IPS DF 4.7 (cell line): ENCODE measurements at regions not wholly inside any gene's neighbourhood (a gene's known extent, or its start where the extent isn't known, plus 50 kb on each side); places are given as distances from the start of the nearest gene placed in this dataset.

Source experiments
- DNase-seq: peaks from one replicate; pipeline ENCODE4 v3.0.0-alpha.2; 2013; ENCODE audit warnings: low spot score; ENCODE audit errors: extremely low read depth

DNA sequence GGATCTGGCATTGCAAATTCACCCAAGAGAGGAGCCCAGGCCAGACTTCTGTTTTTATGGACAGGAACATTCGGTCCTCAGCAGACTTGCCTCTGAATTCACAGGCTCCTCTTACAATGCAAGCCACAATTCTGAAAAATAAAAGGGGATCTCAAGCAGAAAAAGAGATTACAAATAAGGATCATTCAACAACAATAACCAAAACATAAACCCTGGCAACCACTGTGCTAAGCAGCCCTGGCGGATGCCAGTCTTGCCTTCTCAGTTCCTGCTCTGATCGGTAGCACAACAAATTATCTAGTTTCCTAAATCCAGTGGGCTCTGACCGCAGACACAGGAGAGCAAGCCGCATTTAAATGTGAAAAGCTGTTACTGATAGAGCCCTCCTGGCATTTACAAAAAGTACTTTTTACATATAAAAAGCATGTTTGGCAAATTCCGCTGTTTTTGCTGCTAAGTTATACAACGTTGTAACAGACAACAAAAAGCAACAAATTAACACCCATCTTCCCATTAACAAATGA is 123.4 kb upstream of the FOXD3 start:
- DNase-seq, result no peak

DNA sequence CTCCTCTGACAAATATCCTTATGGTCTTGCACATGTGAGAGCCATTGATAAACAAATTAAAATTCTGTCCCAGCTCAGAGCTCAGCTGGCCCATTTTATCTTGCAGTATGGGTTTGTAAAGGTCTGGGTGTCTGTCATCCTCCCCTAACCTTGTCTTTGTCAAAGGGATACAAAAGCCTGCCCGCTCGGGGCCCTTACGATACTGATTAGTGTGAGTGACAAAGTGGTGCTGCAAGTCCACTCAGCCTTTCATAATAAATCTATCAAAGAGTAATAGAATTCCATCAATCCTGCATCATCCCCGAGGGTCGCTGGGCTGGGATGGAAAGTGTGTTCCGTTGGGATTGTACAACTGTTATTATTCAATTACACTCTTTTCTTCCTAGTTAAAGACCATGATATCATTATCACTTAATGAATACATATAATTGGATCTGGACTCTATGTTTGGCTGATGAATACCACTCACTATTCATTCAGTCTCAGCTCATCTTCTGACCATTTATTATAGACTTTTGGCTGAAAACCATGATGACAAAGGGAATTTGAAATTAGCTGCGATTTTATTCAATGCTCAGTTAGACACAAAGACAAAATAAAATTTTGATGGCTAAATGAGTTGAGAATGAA is 122.5 kb upstream of the FOXD3 start:
- no peak for DNase-seq

DNA sequence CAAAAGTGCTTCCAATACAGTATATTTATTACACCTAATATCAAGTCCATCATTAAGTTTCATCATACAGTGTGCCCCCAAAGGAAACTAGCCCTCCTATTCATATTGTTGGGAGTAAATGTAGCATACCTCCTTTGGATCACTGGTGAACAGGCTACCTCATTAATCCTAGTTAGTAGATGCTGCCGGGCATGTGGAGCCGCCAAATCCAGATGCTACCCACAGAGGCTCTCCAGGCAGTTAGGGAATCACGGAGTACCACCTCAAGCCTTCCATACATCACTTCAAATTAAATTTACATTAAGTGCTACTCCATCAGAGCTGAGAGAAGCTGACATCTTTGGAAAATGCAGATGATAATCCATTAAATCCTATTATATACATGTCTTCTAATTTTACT is 121.7 kb upstream of the FOXD3 start:
- DNase-seq, result no peak

DNA sequence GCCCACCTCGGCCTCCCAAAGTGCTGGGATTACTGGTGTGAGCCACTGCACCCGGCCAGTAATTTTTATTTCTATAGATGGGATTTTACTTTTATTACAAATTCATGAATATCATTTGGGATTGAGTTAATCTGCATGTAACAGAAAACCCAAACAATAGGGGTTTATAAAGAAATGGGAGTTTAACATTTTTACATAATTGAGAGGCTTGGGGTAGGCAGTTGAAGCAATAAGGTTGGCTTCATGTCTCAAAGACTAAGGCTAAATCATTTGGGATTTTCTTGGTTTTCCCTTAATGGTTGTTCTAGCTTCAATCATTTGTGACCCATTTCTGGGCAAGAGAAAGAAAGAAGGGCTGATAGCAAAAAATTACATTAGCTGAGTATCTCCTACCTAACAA is 118.7 kb upstream of the FOXD3 start:
- no peak for DNase-seq

DNA sequence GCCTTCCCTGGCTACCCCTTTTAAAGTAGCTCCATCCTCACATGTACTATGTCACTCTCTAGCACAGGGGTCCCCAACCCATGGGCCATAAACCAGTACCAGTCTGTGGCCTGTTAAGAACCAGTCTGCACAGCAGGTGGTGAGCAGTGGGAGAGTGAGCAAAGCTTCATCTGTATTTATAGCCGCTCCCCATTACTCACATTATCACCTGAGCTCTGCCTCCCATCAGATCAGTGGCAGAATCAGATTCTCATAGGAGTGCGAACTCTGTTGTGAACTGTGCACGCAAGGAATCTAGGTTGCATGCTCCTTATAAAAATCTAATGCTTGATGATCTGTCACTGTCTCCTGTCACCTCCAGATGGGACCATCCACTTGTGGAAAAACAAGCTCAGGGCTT is 116.6 kb upstream of the FOXD3 start:
- DNase-seq, result no peak

DNA sequence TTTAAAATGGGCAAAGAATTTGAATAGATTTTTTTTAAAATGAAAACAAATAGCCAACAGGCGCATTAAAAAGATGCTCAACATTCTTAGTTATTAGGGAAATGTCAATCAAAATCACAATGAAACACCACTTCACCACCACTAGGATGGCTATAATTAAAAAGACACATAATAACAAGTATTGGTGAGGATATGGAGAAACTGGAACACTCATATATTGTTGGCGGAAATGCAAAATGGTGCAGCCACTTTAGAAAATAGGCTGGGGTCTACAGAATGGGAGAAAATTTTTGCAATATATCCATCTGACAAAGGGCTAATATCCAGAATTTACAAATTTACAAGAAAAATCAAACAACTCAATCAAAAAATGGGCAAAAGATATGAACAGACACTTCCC is 107.8 kb upstream of the FOXD3 start:
- DNase-seq, result no peak

DNA sequence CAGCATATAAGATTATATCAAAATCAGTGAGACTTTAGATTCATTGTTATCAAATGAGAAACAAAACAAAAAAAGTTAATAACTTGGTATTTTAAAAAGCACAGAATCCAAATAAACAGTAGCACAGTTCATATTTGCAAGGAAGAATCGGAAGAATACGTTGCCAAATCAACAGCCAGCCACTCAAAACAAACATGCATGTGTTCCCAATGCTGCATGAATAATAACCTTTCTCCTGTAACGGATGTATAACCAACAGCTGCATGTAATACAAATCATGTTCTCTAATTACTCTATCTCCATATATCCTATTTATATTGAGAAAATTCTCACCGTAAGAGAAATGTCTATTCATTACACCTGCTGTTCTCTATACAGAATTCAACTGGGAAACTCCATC is 98.9 kb upstream of the FOXD3 start:
- no peak for DNase-seq

DNA sequence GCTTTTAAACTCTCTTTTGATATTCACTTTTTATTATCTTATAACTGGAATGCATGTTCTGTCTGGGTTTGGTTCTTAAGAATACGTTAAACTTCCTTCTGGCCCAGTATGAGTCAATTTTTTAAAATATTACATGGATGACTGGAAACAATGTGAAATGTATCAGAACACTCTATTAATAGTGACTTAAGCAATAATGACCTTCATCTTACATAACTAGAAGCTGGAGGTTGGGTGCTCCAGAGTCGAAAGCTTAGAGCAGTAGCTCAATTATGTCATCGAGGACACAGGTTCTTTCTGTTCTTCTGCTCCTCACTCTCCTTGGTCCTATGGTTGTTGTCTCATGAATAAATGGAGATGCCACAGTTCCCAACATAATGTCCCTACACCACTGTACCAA is 91.6 kb upstream of the FOXD3 start:
- no peak for DNase-seq

DNA sequence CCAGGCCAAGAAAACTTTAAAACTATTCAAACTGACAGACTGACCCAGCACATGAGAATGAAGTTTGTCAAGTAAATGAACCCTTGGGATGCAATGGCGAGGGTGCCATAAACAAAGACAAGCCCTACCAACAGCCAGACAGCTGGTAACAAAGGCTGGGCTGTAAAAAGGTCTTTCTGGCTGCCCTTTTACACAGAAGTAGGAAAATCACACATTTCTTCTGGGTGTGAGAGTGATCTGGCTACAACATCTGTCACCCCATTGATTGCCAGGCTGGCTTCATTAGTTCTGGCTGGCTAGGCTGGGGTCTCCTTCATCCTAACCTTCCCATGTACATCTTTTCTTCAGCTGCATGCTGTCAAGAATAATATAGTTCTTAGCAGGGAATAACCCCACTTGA is 83.6 kb upstream of the FOXD3 start:
- DNase-seq, result no peak

DNA sequence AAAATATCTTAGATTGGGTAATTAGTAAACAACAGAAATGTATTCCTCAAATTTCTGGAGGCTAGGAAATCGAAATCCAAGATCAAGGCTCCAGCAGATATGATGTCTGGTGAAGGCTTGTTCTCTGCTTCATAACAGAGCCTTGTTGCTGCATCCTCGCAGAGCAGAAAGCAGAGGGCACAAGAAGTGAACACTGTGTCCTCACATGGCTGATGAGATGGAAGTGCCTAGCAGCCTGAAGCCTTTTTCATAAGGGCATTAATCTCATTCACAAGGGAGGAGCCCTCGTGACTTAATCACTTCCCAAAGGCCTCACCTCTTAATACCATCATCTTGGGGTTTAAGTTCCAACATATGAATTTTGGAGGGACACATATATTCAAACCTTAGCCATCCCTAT is 77.2 kb upstream of the FOXD3 start:
- DNase-seq, result no peak

DNA sequence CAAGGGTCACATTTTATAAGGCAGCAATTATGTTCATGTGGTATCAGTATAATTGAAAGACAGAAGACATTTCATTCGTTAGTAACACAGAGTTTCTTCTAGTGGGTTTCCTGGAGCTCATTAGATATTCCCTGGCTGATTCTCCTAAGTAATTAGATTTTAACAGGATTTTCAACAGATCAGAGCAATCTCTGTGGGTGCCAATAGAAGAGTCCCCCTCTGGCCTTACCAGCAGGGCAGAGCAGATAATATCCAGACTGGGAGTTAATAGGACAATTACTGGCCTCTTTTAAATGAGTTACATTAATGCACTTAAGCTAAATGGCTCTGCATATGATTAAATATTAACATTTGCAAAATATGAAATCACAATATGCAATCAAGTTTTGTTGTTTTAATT is 74.2 kb upstream of the FOXD3 start:
- DNase-seq, result no peak

DNA sequence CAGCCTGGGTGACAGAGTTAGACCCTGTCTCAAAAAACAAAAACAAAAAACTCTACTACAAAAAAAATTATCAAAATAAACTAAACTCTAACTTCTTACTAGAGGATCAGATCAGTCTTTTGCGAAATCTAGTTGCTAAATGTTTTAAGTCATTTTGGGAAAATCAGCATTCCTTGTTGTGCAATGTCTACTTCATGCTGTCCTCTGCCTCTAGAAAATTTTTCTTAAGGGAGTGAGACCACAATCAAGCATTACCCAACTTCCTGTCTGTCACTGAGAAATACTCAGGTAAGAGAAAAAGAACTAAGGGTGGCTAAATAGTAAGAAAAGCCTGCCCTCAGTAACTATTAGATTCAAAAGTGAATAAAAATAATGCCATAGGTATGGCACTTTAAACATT is 67.2 kb upstream of the FOXD3 start:
- no peak for DNase-seq

DNA sequence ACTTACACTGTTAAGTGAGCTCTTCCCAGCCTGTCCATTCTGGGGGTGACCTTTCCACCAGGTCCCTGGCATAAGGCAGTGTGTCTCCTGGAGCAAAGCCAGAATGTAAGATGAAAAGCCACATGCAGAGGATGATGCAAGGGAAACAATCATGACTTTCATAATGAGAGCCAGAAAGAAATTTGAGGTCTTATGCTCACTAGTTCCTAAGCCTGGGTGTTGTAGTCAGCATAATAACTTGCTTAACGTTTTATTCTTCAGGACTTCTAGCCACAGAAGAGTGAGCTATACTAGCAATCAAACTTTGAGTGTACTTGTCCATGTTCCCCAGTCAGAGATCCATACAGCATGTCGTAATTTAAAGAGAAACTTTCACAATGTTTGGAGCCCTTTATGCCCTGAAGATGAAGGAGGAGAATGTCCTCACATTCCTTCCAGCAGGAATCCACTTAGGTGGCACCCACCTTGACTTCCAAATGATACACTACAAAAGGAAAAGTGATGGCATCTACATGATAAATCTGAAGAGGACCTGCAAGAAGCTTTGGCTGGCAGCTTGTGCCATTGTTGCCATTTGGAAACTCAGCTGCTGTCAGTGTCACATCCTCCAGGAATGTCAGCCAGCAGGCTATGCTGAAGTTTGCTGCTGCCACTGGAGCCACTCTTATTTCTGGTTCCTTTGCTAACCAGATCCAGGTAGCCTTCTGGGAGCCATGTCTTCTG is 60.5 kb upstream of the FOXD3 start:
- DNase-seq, result no peak

DNA sequence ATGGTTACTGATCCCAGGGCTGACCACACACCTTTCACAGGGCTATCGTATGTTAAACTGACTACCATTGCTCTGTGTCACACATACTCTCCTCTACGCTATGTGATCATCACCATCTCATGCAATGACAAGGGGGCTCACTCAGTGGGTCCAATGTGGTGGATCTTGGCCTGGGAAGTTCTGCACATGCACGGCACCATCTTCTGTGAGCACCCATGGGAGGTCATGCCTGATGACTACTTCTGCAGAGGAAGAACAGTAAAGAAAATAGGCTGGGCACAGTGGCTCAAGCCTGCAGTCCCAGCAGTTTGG is 60.0 kb upstream of the FOXD3 start:
- no peak for DNase-seq

DNA sequence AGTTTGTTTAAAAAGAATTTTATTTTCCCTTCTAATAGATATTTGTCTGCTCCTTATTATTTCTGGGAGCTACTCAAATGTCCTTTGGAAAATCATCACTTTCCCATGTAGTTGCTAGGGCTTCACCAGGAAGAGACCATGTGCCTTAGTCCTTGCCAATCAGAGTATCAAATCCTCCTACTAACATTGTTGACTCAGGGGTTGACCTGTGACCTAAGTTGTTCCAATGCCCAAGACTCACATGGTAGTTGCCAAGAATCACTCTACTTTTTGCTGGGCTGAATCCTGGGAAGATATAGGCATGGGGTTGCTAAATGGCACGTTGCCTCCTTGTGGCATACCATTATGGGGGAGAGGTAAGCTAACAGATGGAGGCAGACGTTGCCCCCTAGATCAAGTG is 58.2 kb upstream of the FOXD3 start:
- DNase-seq, result no peak

DNA sequence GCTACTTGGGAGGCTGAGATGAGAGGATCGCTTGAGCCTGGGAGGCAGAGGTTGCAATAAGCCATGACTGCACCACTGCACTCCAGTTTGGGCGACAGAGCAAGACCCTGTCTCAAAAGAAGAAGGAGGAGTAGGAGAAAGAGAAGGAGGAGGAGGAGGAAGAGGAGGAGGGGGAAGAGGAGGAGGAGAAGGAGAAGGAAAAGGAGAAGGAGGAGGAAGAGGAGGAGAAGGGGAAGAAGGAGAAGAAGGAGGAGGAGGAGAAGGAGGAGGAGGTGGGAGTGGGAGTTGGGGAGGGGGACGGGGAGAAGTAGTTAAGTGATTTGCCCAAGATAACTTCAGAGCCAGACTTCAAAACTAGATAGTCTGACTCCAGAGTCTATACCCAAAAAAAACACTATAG is 55.5 kb upstream of the FOXD3 start:
- no peak for DNase-seq

DNA sequence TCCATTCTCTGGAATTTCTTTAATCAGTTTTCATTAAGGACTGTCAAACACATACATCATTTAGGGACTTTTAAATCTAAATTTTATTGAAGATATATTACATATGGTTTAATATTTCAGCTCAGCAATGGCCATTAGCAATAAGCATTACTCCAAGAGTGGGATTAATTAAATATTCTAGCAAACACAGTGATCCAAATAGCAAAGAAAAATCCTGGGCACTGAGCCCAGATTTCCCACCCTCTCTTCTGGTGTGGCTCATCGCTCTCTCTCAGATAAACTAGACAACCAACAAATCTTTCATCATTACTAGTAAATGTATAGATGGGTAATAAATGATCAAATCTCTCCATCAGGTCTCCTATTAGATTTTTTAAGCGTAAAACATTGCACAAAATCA is 53.5 kb upstream of the FOXD3 start:
- DNase-seq, result no peak

DNA sequence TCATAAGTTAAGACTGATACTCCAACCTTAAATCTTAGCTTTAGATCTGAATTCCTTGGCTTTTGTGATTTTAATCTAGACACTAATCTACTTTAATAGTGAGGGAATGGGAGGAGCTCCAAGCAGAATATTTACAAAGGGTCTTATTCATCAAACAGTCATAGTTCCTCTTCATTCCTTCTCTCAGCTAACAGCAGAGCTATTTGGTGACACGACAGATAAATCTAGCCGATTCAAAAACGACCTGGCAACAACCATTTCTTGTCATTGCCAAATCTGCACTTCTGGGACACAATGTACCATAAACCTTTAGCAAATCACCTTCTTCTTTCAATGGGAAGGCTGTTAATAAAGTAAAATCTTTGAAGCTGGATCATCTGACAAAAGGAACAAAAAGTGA is 52.8 kb upstream of the FOXD3 start:
- no peak for DNase-seq
